NCI-H524 treated with DMSO at 0.1 percent for 48 hours (cell line): ENCODE measurements at regions not wholly inside any gene's neighbourhood (a gene's known extent, or its start where the extent isn't known, plus 50 kb on each side); places are given as distances from the start of the nearest gene placed in this dataset.

Experiments used
- DNase-seq: peaks from one replicate; lab custom pipeline; 2025; lab: John Stamatoyannopoulos, UW

GRCh38 chr22:47570851-47571250, 808.4 kb downstream of the TBC1D22A start:
- DNase-seq, result no peak

- DNase-seq, result no peak
Observed at GRCh38 chr22:47570300-47570685, 807.8 kb downstream of the TBC1D22A start.

- DNase-seq, result no peak
Observed at GRCh38 chr22:47569389-47570299, 807.2 kb downstream of the TBC1D22A start.

- no peak for DNase-seq
Observed at GRCh38 chr22:47568700-47569099, 806.2 kb downstream of the TBC1D22A start.

GRCh38 chr22:47567126-47568090, 805.0 kb downstream of the TBC1D22A start:
- DNase-seq, result no peak

GRCh38 chr22:47566491-47566890, 804.0 kb downstream of the TBC1D22A start:
- no peak for DNase-seq

- no peak for DNase-seq
Observed at GRCh38 chr22:47565607-47566006, 803.2 kb downstream of the TBC1D22A start.

GRCh38 chr22:47564651-47565434, 802.4 kb downstream of the TBC1D22A start:
- no peak for DNase-seq

- no peak for DNase-seq
Observed at GRCh38 chr22:47564158-47564450, 801.7 kb downstream of the TBC1D22A start.

- no peak for DNase-seq
Observed at GRCh38 chr22:47563406-47564157, 801.1 kb downstream of the TBC1D22A start.

- no peak for DNase-seq
Observed at GRCh38 chr22:47561766-47562165, 799.3 kb downstream of the TBC1D22A start.

- DNase-seq, result no peak
Observed at GRCh38 chr22:47561115-47561675, 798.7 kb downstream of the TBC1D22A start.

GRCh38 chr22:47558828-47559700, 796.6 kb downstream of the TBC1D22A start:
- DNase-seq, result no peak

- no peak for DNase-seq
Observed at GRCh38 chr22:47556473-47556872, 794.0 kb downstream of the TBC1D22A start.

- no peak for DNase-seq
Observed at GRCh38 chr22:47553436-47553835, 791.0 kb downstream of the TBC1D22A start.

- DNase-seq, result no peak
Observed at GRCh38 chr22:47552541-47553205, 790.2 kb downstream of the TBC1D22A start.

GRCh38 chr22:47552024-47552423, 789.6 kb downstream of the TBC1D22A start:
- no peak for DNase-seq

GRCh38 chr22:47551431-47551775, 789.0 kb downstream of the TBC1D22A start:
- DNase-seq, result no peak
